CD4-positive, alpha-beta T cell (primary cell): ENCODE measurements at regions not wholly inside any gene's neighbourhood (a gene's known extent, or its start where the extent isn't known, plus 50 kb on each side); places are given as distances from the start of the nearest gene placed in this dataset.

ENCODE experiments used
- ATAC-seq: fragments of 200-7000 bp; cut with Tn5 transposase; one replicate; pipeline ENCODE4 v1.10.0; 2022; ENCODE audit warnings: mild to moderate bottlenecking; ENCODE audit not compliant: poor library complexity
- CTCF ChIA-PET: fragments of 350-600 bp; sonication (Branson Sonifier 250); formaldehyde crosslinking; loops from one replicate; lab custom pipeline; 2021; ENCODE audit warnings: antibody characterized with exemption, inconsistent platforms; lab: Charles Lee
- POLR2A ChIA-PET: fragments of 350-600 bp; sonication (Branson Sonifier 250); formaldehyde crosslinking; loops from one replicate; lab custom pipeline; 2021; ENCODE audit warnings: antibody characterized with exemption, inconsistent platforms; lab: Charles Lee
- DNase-seq, 14 experiments: peaks; one replicate each; pipeline ENCODE4 v3.0.0-alpha.2; 2013 to 2020; ENCODE audit warnings: mixed read lengths in 2 of 14
- H3K27ac ChIP-seq, 2 donors: one replicate each; pipeline versions ENCODE4 v1.5.1 to v1.7.0; 2013; ENCODE audit warnings: low read length in 2 of 2, low read depth in 1 of 2, mild to moderate bottlenecking in 1 of 2
- H3K27me3 ChIP-seq, 2 experiments: 1 replicate in 1 of 2; 2 replicates in 1 of 2; pipeline versions ENCODE4 v1.6.1 to v1.7.0; 2013; ENCODE audit warnings: low read length in 2 of 2, control low read depth in 1 of 2, mild to moderate bottlenecking in 1 of 2, moderate library complexity in 1 of 2; ENCODE audit not compliant: insufficient read depth in 2 of 2, control insufficient read depth in 1 of 2
- H3K36me3 ChIP-seq: one replicate; pipeline ENCODE4 v1.6.1; 2013; ENCODE audit warnings: low read length, control low read depth; ENCODE audit not compliant: insufficient read depth
- H3K4me1 ChIP-seq: one replicate; pipeline ENCODE4 v1.6.1; 2013; ENCODE audit warnings: low read length, control low read depth; ENCODE audit not compliant: insufficient read depth
- H3K4me3 ChIP-seq: one replicate; pipeline ENCODE4 v1.5.1; 2013; ENCODE audit warnings: mild to moderate bottlenecking, low read length, moderate library complexity
- H3K9me3 ChIP-seq, 2 experiments: 1 replicate in 1 of 2; 2 replicates in 1 of 2; pipeline versions ENCODE4 v1.6.1 to v1.7.0; 2013; ENCODE audit warnings: low read length in 2 of 2, mild to moderate bottlenecking in 2 of 2, control low read depth in 1 of 2, moderate library complexity in 1 of 2; ENCODE audit not compliant: control insufficient read depth in 1 of 2, insufficient read depth in 1 of 2
- H3K27ac Mint-ChIP-seq: one replicate; pipeline ENCODE4 v1.8.0; 2020; ENCODE audit warnings: mixed read lengths
- H3K27me3 Mint-ChIP-seq: one replicate; pipeline ENCODE4 v1.8.0; 2021; ENCODE audit warnings: mixed read lengths
- H3K36me3 Mint-ChIP-seq: one replicate; pipeline ENCODE4 v1.8.0; 2021; ENCODE audit warnings: low read depth, mixed read lengths
- H3K4me1 Mint-ChIP-seq: one replicate; pipeline ENCODE4 v1.8.0; 2021; ENCODE audit warnings: low read depth, mixed read lengths
- H3K4me3 Mint-ChIP-seq: one replicate; pipeline ENCODE4 v1.8.0; 2020; ENCODE audit warnings: mild to moderate bottlenecking, mixed read lengths
- H3K9me3 Mint-ChIP-seq: one replicate; pipeline ENCODE4 v1.8.0; 2020; ENCODE audit warnings: mixed read lengths
- intact Hi-C, 2 experiments: fragments of 100-400 bp; cut with DNase I in 1 of 2; cut with micrococcal nuclease in 1 of 2; formaldehyde crosslinking; loops; one replicate each; pipeline versions ENCODE4 v1.15.1 to v1.9.0; 2023 to 2025; cut with DNase I, micrococcal nuclease
- TF ChIP-seq, protein P1 (sequence below): fragments of 200-600 bp; IDR thresholded peaks from one replicate; pipeline ENCODE4 v1.8.0; 2022; ENCODE audit warnings: antibody characterized with exemption, mild to moderate bottlenecking

DNA sequence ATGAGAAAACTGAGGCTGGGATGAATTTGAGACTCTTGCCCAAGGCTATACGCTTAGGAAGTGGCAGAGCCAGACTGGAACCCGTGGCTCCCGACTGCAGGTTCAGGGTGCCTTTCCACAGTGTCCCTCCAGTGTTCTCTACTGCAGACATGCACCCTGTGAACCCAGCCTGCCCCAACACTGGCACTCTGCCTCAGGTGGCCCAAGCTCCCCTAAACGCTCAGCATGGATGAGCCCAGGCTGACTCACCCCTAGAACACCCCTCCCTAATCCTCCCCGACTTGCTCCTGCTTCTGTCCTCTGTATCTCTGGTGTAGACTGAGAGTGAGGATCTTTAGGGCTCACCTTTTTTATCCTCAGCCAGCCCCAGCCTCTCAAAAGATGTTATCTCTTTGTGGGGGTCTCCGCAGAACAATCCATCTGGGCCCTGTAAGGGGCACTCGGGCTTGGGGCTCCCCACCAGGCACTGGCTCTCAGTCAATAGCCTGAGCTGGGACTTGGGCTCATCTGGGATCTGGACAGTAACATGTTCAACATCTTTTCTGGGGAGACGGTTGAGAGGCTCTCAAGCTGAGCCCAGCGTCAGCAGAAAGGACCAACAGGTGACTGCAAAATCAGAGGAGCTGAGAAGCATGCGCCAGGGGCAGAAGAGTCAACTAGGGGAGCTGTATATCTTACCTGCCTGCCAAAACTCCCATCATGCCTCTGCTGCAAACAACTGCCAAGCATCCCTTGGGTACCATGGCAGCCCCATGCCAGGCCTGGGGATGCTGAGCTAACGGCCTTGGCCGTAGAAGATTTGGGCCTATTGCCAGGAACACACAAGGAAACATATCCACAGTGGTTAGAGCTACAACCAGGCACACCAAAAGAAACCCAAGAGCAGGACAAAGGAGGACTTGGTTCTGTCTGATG lies 176.2 kb downstream of the BUD13 start:
- H3K36me3 ChIP-seq: no peaks in the 10 kb centered on the region
- H3K36me3 Mint-ChIP-seq: no peaks in the 10 kb centered on the region
- no peak overlapping the region for H3K27ac ChIP-seq
- no peak overlapping the region for H3K27ac Mint-ChIP-seq
- no peak overlapping the region for H3K4me3 ChIP-seq
- H3K4me1 ChIP-seq: no peaks in the 10 kb centered on the region
- intact Hi-C loops: no loop called here
- peaks cover 0 to 4% of the 10 kb centered on the region in 2 experiments for H3K9me3 ChIP-seq
- H3K27me3 Mint-ChIP-seq: peaks cover 30% of the 10 kb centered on the region
- ChIA-PET CTCF (no interaction called here), POLR2A (no interaction called here)
- no peak for DNase-seq
- TF ChIP-seq, protein P1, sequence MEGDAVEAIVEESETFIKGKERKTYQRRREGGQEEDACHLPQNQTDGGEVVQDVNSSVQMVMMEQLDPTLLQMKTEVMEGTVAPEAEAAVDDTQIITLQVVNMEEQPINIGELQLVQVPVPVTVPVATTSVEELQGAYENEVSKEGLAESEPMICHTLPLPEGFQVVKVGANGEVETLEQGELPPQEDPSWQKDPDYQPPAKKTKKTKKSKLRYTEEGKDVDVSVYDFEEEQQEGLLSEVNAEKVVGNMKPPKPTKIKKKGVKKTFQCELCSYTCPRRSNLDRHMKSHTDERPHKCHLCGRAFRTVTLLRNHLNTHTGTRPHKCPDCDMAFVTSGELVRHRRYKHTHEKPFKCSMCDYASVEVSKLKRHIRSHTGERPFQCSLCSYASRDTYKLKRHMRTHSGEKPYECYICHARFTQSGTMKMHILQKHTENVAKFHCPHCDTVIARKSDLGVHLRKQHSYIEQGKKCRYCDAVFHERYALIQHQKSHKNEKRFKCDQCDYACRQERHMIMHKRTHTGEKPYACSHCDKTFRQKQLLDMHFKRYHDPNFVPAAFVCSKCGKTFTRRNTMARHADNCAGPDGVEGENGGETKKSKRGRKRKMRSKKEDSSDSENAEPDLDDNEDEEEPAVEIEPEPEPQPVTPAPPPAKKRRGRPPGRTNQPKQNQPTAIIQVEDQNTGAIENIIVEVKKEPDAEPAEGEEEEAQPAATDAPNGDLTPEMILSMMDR: no peak
- H3K27me3 ChIP-seq: peaks cover 0 to 4% of the 10 kb centered on the region in 2 experiments
- H3K4me1 Mint-ChIP-seq: no peaks in the 10 kb centered on the region
- no peak for ATAC-seq
- no peaks in the 10 kb centered on the region for H3K9me3 Mint-ChIP-seq
- H3K4me3 Mint-ChIP-seq: no peak overlapping the region

DNA sequence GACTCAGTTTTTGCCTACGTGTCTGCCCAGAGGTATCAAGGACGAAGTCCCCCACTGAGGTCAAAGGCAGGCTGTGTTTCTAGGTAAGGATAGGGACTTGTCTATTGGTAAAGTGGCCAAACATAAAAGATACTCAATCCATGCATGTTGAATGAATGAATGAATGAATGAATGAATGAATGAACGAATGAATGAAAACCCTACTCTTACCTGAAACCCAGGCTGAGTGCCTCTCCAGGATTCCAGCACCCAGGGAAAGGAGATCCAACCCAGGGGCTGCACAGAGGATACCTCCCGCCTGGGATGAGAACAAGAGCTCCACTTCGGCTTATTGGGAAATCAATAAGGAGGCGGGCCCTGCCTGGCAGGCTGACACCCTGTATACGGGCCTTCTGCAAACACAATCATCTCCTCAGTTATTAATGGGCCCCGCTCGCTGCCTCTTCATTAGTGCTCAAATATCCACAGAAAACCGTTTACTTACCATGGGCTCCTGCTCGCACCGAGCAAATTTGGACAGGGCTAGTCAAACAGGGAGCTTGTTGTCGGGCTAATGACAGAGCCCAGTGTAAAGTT lies 177.4 kb downstream of the BUD13 start:
- H3K4me1 Mint-ChIP-seq: no peaks in the 10 kb centered on the region
- Histone ChIP-seq H3K27me3 (peaks cover 0 to 9% of the 10 kb centered on the region in 2 experiments), H3K4me1 (no peaks in the 10 kb centered on the region), H3K36me3 (no peaks in the 10 kb centered on the region), H3K4me3 (no peak overlapping the region), H3K27ac (no peak overlapping the region), H3K9me3 (peaks cover 0 to 10% of the 10 kb centered on the region in 2 experiments)
- H3K27ac Mint-ChIP-seq: no peak overlapping the region
- no peak overlapping the region for H3K4me3 Mint-ChIP-seq
- intact Hi-C loops: no loop called here
- no peaks in the 10 kb centered on the region for H3K36me3 Mint-ChIP-seq
- ChIA-PET POLR2A (no interaction called here), CTCF (no interaction called here)
- ATAC-seq: no peak
- TF ChIP-seq, protein P1: no peak
- no peak for DNase-seq
- H3K9me3 Mint-ChIP-seq: no peaks in the 10 kb centered on the region
- H3K27me3 Mint-ChIP-seq: peaks cover 35% of the 10 kb centered on the region

DNA sequence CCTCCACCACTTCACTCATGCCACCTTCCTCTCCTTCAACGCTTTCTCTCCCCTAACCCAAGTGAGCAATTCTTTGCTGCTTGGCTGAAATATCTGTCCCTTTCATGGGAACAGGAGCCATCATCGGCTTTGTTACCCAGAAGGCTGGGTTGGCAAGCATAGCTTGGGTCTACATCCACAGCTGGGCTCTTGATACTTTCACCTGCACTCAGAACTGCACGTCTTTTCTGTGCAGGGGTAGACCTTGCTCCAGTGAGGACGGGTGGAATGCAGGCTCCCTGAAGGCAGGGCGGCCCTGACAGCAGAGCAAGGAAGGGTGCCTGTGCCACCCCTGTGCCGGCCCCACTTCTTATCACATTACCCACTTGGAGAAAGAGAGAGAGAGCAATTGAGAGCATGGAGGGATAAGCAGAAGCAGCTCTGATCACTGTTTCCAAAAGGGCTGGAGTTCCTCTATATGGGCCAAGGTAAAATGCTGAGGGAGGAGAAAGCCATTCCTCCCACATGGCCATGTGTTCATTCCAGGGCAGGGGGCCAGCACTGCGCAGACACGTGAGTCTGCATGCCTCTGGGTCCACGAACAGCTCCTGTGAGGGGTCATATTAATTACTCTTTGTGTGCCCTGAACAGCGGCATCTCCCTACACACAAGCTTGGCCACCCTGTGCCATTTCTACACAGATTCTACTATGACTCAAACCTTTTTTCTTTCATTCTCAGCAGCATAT lies 181.8 kb downstream of the BUD13 start:
- intact Hi-C loops: no loop called here
- Histone ChIP-seq H3K4me3 (no peak overlapping the region), H3K9me3 (peaks cover 0 to 6% of the 10 kb centered on the region in 2 experiments), H3K4me1 (no peaks in the 10 kb centered on the region), H3K36me3 (no peaks in the 10 kb centered on the region), H3K27me3 (peaks cover 0 to 7% of the 10 kb centered on the region in 2 experiments), H3K27ac (no peak overlapping the region)
- Mint-ChIP-seq H3K36me3 (no peaks in the 10 kb centered on the region), H3K27me3 (peaks cover 20% of the 10 kb centered on the region), H3K4me1 (no peaks in the 10 kb centered on the region), H3K27ac (no peak overlapping the region), H3K4me3 (no peak overlapping the region), H3K9me3 (peaks cover 3% of the 10 kb centered on the region)
- no peak for ATAC-seq
- CTCF ChIA-PET: no interaction called here
- TF ChIP-seq, protein P1: no peak
- POLR2A ChIA-PET: no interaction called here
- no peak for DNase-seq
